Stimulated activated CD8-positive, alpha-beta memory T cell treated with anti-CD3 and anti-CD28 coated beads, Interleukin-12 subunit alpha, Interleukin-12 subunit beta, amount 100 ng/mL, for 1 hour (primary cell): ENCODE measurements at regions not wholly inside any gene's neighbourhood (a gene's known extent, or its start where the extent isn't known, plus 50 kb on each side); places are given as distances from the start of the nearest gene placed in this dataset.
"Not testable (repeated sequence)": the region's sequence is repeated elsewhere in the genome, so short reads cannot be mapped to it uniquely, and the experiment has no call there.

Experiments used
- DNase-seq: peaks from one replicate; pipeline ENCODE4 v3.0.0-alpha.2; 2020; ENCODE audit warnings: low read depth

DNA sequence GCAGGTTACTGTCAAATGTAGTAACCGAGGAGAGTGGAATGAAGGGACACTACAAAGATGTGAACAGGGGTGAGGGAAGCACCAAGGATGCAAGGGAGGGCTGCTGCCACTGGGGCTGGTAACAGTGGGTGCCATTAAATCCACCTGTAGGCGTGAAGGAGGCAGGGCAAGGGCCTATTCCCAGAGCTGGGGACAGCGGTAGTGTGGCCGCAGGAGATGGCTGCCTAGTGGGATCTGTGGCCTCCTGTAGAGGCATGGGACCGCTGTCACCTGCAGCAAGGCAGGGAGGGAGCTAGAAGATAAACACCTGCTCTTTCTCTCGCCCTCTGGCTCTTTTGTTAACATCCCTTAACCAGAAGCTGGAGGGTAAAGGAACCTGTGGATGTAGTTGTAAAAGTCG, 80.5 kb upstream of the CNIH3 start:
- DNase-seq = no peak

DNA sequence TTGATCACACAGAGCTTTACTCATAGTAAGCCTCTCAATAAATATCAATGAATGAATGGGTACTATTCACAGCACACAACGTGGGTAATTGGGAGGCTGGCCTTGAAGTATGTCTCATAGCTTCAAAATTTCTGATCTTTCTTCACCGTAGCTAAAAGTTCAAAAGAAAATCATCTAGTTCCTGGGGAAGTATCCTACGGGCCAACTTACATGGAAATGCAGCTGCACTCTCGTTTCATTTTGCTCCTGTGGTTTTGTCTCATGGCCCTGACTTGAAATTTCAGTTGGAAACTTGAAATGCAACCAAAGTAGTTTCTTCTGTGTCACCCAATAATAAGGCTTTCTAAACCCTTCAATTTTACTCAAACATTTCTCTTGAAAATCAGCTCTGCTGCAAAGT, 76.1 kb upstream of the CNIH3 start:
- DNase-seq = no peak

DNA sequence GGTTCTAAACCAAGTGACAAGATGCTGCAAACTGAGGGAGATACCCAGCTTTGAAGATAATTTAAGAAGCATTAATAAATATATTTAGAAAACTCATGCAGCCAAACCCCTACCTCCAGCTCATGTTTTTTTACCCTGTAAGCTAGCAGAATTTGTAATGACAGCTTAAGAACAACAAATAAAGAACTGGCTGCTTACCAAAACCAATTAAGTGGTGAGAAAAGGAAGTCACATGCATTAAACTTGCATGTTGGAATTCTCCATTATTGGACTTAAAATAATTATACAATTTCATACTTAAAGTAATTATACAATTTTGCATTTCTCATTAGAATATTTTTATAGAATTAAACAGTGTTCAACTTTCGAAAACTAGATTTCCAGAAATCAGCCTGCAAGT, 75.6 kb upstream of the CNIH3 start:
- no peak for DNase-seq

DNA sequence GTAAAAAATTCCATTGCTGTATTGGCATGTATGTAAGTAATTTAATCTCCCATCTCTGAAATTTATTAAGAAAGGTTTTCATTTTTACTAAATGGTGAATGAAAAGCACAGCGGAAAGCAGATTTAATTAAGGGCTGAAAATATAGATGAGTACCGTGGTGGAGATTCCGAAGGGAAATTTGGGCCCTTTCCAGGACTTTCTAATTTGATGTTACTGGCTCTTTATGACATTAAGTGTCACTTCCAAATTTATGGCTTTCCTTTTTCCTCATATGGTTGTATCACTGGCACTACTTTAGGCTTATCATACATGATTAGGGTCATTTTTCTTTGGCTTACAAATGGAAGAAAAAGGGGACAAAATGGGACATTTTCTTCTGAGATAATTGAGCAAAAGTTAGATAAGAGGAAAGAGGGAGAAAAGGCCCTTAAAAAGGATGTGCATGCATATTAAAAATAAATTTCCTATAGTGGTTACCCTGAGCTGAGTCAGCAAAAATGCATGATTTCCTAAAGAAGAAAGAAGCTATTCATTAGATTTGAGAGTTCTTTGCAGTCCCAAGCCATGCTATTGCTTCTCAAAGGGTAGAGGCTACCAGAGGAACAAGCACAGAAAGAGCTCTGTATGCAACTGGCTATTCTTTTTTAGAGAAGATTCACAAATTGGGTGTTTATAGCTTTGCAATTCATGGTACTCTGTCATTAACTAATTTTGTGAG, 74.9 kb upstream of the CNIH3 start:
- DNase-seq = no peak

DNA sequence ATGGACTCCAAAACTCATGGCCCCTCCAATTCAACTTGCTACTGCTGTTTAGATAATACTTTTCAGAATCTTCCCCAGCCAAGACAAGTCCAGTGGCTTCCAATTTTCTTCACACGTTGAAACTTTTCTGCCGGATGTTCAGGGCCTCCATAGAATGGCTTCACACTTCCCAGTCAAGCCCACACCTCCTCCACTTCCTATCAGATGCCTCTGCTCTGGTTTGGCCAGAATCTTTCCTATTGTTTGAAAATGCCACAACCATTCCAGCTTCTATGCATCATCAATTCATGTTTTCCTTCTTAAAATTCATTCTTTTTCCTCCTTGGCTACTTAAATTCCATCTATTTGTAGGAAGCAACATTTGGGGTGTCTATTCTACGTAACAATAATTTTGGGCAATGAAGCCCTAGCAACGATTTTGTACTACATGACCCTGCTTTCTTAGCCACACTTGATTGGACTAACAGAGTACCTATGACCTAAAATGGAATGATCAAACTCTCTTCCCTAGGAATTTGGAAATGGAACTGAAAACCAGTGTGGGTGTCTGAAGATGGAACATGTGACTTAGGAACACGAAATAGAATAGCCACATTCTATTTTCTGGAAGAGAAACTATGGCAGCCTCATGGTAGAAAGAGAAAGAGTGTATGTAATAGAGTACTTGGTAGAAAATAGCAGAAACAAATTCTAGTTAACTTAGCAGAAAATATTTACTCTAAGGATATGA, 74.1 kb upstream of the CNIH3 start:
- no peak for DNase-seq

DNA sequence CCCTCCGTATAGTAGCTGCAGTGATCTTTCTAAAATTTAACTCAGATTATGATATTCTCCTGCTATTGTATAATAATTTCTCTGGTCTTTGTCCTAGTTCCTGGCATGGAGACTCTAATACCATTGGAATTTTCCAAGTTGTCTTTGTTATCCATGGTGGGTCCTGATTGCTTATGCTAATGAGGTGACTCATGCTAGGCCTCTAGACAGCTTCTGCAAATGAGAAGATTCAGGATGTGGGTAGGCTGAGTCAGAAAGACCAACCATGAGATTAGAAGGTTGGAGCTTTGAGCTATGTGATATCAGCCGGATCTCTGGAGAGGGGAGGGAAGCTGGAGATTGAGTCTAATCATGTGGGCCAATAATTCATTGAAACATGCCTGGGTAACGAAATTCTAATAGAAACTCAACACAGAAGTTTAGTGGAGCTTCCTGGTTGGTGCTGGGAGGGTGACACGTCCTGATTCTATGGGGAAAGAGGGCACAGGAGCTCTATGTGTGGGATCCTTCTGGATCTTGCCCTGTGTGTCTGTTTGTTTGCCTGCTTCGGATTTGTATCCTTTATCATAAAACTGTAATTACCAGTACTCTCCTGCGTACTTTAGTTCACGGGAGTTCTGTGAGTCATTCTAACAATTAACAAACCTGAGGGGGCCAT, 73.2 kb upstream of the CNIH3 start:
- DNase-seq = no peak

DNA sequence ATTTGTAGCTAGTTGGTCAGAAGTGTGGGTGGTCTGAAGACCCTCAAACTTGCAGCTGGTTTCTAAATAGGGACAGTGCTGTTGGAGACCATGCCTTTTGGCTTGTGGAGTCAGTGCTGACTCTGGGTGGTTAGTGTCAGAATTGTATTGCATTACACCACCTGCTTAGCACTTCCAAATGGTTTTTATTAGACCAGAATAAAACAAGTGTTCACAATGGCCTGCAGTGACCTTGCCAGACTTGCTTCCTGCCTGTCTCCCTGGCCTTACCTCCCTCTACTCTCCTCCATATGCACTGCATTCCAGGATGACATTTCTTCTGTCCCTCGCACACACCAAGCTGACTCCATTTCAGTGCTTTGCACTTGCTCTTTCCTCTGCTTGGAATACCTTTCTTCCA, 72.7 kb upstream of the CNIH3 start:
- no peak for DNase-seq

DNA sequence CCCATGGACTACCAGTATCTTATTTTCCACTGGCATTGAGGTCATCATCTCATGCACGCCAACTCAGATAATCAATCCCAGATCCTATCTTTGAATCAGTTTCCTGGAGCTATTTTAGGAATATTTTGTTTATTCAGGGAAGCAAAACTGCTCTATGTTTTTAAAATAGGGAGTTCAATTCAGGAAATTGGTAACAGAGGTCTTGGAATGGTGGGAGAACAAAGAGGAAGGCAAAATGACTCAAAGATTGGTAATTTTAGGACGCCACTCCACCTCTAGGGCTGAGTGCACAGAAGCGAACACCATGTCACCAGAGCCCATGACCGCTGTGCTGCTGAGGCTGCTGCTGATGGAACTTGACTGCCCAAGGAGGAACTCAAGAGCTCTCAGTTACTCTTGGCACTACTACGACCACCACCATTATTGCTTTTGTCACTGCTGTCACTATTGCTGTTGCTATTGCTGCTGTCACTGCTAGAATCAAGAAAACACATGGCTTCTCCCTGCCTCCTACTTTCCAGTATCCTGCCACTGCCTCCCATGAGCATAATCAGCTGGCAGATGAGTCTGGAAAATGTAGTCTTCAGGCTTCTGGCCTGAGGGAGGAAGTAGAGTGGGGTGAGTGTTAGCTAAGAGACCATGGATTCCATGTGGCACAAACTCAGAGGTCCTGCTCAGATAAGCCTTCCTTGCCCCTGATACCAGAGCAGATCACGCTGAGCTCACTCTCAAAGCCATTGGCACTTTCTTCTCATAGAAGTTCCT, 71.6 kb upstream of the CNIH3 start:
- DNase-seq = no peak

DNA sequence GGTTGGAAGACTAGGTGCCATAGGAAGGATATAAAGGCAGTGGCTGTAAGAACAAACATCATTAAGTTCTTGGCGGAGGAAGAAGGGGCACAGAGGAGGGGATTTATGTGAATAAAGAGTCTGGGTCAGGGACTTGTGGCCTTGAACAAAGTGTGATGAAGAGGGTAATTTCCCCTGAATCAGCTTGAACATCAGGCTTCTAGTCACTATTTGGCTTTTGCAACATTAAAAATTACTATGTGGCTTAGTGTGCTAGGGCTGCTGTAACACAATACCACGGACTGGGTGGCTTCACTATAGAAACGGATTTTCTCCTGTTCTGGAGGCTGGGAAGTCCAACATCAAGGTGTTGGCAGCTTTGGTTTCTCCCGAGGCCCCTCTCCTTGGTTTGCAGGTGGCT, 70.5 kb upstream of the CNIH3 start:
- DNase-seq = no peak

DNA sequence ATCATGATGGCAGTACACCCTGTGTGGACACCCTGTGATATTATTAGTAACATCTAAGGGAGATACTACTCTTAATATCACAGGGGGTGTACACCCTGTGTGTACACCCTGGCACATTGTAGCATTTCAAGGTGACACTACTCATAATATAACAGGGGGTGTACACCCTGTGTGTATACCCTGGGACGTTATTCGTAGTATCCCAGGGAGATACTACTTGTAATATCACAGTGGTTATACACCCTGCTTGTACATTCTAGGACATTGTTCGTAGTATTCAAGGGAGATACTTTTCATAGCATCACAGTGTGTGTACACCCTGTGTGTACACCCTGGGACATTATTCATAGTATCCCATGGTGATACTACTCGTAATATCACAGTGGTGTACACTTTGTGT, 67.4 kb upstream of the CNIH3 start:
- no peak for DNase-seq

DNA sequence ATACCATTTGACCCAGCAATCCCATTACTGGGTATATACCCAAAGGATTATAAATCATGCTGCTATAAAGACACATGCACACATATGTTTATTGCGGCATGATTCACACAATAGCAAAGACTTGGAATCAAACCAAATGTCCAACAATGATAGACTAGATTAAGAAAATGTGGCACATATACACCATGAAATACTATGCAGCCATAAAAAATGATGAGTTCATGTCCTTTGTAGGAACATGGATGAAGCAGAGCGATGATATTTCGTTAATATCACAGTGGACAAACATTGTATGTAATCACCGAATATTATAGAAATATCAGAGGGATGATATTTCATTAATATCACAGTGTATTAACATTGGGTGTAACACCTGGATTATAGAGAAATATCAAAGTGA, 64.9 kb upstream of the CNIH3 start:
- DNase-seq = not testable (repeated sequence)

DNA sequence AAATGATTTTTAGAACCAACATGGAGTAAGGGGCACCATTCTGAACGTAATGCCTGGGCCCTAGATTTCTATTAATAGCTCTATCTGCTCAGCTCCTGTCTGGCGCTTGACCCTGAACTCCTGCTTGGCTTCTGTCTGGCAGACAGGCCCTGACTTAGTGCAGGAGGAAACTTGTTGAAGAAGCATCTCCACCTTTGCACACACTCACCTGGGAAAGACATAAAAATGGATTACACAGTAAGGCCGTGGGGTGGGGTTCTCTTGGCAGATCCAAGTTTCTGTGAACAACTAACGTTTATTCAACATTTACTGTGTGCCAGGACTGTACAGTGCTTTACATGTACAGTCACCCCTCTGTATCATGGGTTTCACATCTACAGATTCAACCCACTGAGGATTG, 62.1 kb upstream of the CNIH3 start:
- DNase-seq = no peak

DNA sequence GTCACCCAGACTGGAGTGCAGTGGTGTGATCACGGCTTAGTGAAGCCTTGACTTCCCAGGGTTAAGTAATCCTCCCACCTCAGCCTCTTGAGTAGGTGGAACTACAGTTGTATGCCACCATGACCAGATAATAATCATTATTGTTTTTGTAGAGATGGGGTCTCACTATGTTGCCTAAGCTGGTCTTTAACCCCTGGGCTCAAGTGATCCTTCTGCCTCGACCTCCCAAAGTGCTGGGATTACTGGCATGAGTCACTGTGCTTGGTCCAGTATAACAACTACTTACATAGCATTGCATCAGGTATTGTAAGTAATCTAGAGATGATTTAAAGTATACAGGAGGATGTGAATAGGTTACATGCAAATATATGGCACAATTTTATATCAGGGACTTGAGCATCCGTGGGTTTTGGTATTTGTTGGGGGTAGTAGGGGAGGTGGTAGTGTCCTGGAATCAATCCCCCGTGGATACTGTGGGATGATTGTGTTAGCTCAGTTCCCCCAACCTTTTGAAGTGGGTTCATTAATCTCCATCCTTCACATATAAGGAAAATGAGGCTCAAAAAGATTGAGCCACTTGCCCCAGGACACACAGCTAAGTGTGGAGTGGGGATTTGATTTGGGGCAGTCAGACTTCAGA, 61.4 kb upstream of the CNIH3 start:
- no peak for DNase-seq

DNA sequence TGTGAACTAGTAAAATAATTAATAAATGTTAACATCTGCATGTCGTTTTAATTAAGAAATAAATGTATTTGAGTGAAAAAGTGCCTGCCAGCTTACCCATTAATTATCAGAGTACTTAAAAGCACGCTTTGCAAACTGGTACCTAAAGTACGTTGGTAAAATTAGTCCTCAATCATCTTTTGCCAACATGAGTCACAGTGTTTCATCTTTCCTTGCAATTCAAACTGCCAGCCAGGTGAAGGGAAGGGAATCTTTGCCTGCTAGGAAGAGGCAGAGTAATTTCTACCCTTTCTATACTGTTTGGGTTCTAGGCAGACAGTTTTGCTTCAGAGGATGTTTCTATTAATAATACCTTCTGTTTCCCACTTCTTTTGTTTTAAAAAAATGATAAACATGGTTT, 57.2 kb upstream of the CNIH3 start:
- DNase-seq = no peak

DNA sequence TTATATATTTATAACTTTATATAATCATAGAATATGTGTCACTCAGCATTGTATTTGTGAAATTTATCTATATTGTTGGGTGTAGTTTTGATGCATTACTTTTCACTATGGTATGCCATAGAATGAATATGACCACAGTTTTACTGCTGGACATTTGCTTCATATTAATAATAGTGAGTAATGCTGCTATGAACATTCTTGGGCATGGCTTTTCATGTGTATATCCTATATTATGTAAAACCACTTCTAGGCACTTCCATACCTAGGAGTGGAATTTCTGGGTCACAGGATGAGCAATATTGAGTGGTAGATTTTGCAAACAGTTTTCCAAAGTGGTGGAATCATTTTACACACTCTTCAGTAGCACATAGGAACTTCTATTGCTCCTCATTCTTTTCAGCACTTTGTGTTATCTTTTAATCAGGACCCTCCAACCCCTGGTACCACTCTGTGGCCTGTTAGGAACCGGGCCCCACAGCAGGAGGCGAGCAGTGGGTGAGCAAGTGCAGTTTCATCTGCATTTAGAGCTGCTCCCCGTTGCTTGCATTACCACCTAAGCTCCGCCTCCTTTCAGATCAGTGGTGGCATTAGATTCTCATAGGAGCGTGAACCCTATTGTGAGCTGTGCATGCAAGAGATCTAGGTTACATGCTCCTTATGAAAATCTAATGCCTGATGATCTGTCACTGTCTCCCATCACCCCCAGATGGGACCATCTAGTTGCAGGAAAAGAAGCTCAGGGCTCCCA, 56.0 kb upstream of the CNIH3 start:
- DNase-seq = no peak

DNA sequence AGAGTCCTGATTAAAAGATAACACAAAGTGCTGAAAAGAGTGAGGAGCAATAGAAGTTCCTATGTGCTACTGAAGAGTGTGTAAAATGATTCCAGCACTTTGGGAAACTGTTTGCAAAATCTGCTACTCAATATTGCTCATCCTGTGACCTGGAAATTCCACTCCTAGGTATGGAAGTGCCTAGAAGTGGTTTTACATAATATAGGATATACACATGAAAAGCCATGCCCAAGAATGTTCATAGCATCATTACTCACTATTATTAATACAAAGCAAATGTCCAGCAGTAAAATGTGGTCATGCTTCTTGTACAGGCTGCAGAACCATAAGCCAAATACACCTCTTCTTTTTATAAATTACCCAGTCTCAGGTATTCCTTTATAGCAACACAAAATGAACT, 53.2 kb upstream of the CNIH3 start:
- not testable (repeated sequence) for DNase-seq

DNA sequence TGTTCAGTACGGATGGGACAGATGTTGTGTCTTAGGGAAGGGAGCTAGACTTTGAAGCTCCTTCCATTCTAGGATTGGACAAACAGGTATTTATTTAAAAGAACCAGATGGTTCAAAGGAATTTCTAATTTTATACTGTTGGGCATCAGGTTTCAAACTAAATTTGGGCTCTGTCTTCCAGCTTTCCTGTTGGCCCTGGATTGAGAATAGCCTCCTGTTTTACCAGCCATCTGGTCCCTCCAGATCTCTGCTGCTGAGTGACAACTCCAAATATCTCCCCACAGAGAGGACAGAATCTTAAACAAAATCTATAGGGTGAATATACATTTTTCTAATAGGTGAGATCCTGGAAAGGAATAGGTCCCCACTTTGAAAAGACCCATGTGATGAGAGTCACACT, 52.5 kb upstream of the CNIH3 start:
- no peak for DNase-seq

DNA sequence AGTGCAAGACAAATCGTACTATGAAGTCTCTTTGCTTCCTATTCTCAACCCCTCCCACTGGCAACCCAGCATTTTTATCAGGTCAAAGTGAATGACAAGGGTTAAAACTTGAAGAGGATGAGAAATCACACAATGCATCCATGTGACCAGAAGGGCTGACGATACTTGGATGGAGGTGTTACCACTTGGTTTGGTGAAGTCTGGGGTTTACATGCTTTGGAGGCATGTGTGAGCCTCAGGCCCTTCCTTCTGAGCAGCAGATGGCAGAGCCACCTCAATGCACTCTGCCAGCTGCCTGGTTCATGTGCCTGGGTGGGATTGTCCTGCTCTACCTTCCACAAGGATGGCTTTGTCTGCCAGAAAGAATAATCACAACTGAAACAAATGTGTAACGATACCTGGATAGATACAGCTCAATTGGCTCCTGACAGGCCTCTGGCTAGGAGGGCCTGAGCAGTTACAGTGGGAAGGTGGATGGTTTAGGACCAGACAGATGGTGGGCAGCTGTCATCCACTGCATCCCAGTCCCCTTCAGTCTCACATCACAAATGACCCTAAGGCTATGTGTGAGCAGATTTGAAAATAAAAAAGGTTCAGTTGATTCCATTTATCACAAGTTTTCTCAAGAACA, 51.5 kb upstream of the CNIH3 start:
- no peak for DNase-seq

DNA sequence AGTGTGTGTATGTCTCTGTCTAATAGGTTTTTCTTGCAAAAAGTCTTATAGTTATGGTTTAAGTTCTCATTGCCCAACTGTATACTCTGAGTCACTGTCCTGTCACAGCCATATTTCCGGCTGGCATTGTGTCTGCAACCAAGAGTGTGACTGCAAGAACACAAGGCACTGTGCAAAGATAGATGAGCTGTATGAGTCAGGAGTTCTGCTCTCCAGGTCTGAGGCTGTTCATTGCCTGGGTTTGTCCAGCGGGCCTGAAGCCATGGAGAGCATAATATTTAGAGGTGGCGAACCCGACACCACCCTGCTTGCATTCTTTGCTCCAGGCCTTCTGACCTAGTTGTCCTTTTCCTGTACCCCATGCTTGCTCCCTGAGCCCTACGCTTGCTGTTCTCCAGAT, 50.9 kb upstream of the CNIH3 start:
- DNase-seq = no peak

DNA sequence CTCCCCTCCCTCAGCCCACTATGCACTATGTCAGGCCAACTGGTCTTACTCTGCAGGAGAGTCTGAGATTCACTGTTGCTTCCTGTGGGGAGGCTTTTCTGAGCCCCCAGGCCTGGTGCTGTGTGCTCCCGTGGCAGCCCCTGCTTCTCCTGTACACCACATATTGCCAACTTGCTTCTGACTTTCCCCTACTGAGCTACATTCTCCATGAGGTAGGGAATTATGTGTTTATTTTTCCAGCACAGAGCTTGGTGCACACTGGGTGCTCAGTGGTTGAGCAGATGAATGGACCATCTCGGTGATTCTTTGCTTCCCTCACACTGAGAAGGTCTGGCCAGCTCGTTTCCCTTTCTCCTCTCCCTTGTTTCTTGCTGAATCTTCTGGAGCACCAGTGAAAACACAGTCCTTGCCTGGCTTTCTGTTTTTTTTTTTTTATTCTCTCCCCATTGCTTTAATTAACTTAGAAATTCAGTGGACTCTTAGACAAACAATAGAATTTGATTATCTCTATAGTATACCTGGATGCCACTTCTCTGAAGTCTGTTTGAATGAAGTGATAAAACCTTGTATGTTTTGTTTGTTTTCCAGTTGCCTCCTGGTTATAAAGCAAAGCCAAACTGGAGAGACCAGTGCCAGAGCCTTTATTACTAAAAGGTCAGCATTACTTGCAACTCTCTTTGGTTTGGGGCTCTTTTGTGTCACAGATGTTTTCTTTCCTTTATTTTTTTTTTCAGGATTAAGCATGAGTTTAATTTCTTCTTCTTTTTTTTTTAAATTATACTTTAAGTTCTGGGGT, 50.3 kb upstream of the CNIH3 start:
- no peak for DNase-seq
